ENCODE measurements at regions not wholly inside any gene's neighbourhood (a gene's known extent, or its start where the extent isn't known, plus 50 kb on each side); places are given as distances from the start of the nearest gene placed in this dataset.

- DNase-seq (no peak), ATAC-seq (ENCODE audit: low read depth) (no peak)
- in situ Hi-C loops (cut with MboI; ENCODE audit: low sequenced_read_pairs), result no loop called here
- no peak overlapping the region for H2BK15ac ChIP-seq (ENCODE audit: low read depth, low read length)
- H3K4me3 ChIP-seq (ENCODE audit: insufficient read depth, low read depth, low read length), result no peak overlapping the region
- H3K14ac ChIP-seq (replicated peaks; ENCODE audit: low read depth, low read length), result no peak overlapping the region
- POLR2A ChIA-PET (ENCODE audit: unreplicated experiment), result no interaction called here
- no CpG with 5 or more reads among the region's 1 CpG for WGBS, 2 experiments (ENCODE audit: extremely low coverage in 2 of 2, insufficient read length in 1 of 2)
- dilution Hi-C loops (cut with HindIII; ENCODE audit: low sequenced_read_pairs, unreplicated experiment), result no loop called here
- no peak overlapping the region for H3K23ac ChIP-seq (ENCODE audit: low read depth, low read length)
- H4K91ac ChIP-seq (ENCODE audit: insufficient read depth, low read depth, low read length), result no peak overlapping the region
- no peaks in the 10 kb centered on the region for H3K9me1 ChIP-seq (ENCODE audit: insufficient read depth, low read length)
- no TSS peak for BruUV-seq (replicated peaks)
- H2BK5ac ChIP-seq (ENCODE audit: low read depth, low read length, poor library complexity, severe bottlenecking), result no peak overlapping the region
- H2AK5ac ChIP-seq (ENCODE audit: low read depth, low read length), result no peak overlapping the region
- no peak for TF ChIP-seq RFX5 (IDR thresholded peaks at IDR 0.05; ENCODE audit: low read depth, low read length)
- TF ChIP-seq RCOR1 (IDR thresholded peaks at IDR 0.05; ENCODE audit: insufficient replicate concordance, low read length), result no peak
- TF ChIP-seq FOS (IDR thresholded peaks at IDR 0.05; ENCODE audit: low read depth, low read length), result no peak
- no peak for TF ChIP-seq CTCF (conservative IDR thresholded peaks at IDR 0.05; ENCODE audit: low read depth, low read length)
- no peak for TF ChIP-seq ELK1 (IDR thresholded peaks at IDR 0.05; ENCODE audit: borderline replicate concordance, low read depth, low read length)
- TF ChIP-seq MAFK (IDR thresholded peaks at IDR 0.05; ENCODE audit: low read depth, low read length), result no peak
- no peak for TF ChIP-seq RAD21 (IDR thresholded peaks at IDR 0.05; ENCODE audit: low read length)
- TF ChIP-seq CHD1 (IDR thresholded peaks at IDR 0.05; ENCODE audit: low read depth, low read length), result no peak
- intact Hi-C loops (cut with micrococcal nuclease), result no loop called here
- H3K27me3 ChIP-seq (ENCODE audit: control insufficient read depth, insufficient read depth, low read length), result peaks cover 16% of the 10 kb centered on the region
- H3K4me2 ChIP-seq (ENCODE audit: low read depth, low read length), result no peak overlapping the region
- H3K9ac ChIP-seq (ENCODE audit: low read depth, low read length), result no peak overlapping the region
- no peaks in the 10 kb centered on the region for H3K36me3 ChIP-seq (ENCODE audit: control insufficient read depth, insufficient read depth, low read length)
- no peak overlapping the region for H3K4ac ChIP-seq (ENCODE audit: low read depth, low read length)
- H3K79me1 ChIP-seq (ENCODE audit: low read depth in 1 of 2, low read length in 2 of 2), result no peaks in the 10 kb centered on the region
- no peak overlapping the region for H3K18ac ChIP-seq (ENCODE audit: low read depth, low read length)
- no peak overlapping the region for H3K56ac ChIP-seq (ENCODE audit: extremely low read depth, insufficient read depth, low read length)
- H2BK120ac ChIP-seq (ENCODE audit: low read depth, low read length), result no peak overlapping the region
- H2BK20ac ChIP-seq (ENCODE audit: low read depth, low read length), result no peak overlapping the region
- H4K20me1 ChIP-seq (ENCODE audit: insufficient read depth, low read length), result no peaks in the 10 kb centered on the region
- no peak overlapping the region for H4K8ac ChIP-seq (ENCODE audit: low read depth in 2 of 2, low read length in 2 of 2)
- H4K5ac ChIP-seq (ENCODE audit: low read depth, low read length), result no peak overlapping the region
- no peaks in the 10 kb centered on the region for H3K9me3 ChIP-seq (ENCODE audit: control insufficient read depth, insufficient read depth, low read length)
- no peak overlapping the region for H3K27ac ChIP-seq (ENCODE audit: insufficient read depth, low read length)
- H2AFZ ChIP-seq (replicated peaks; ENCODE audit: low read length, poor library complexity), result no peak overlapping the region
- H2AK9ac ChIP-seq (replicated peaks; ENCODE audit: low read depth, low read length, poor library complexity), result no peak overlapping the region
- CTCF ChIA-PET, result no interaction called here
- no peaks in the 10 kb centered on the region for H3K4me1 ChIP-seq (ENCODE audit: control insufficient read depth, insufficient read depth, low read length)
These were observed 63.0 kb downstream of the CCR1 start for GRCh38 chr3:46145147-46145546.

Measured in IMR-90 (cell line).